SK-N-MC (cell line): ENCODE measurements at regions not wholly inside any gene's neighbourhood (a gene's known extent, or its start where the extent isn't known, plus 50 kb on each side); places are given as distances from the start of the nearest gene placed in this dataset.

Source experiments
- EZH2 ChIP-seq: fragments of 200-600 bp; sonication (generic); IDR thresholded peaks from one replicate; pipeline ENCODE4 v1.6.1; 2017; ENCODE audit warnings: antibody characterized with exemption
- POLR2AphosphoS5 ChIP-seq: IDR thresholded peaks from 2 replicates; pipeline ENCODE4 v1.6.1; 2012; ENCODE audit warnings: mild to moderate bottlenecking, low read depth, low read length, borderline replicate concordance

DNA sequence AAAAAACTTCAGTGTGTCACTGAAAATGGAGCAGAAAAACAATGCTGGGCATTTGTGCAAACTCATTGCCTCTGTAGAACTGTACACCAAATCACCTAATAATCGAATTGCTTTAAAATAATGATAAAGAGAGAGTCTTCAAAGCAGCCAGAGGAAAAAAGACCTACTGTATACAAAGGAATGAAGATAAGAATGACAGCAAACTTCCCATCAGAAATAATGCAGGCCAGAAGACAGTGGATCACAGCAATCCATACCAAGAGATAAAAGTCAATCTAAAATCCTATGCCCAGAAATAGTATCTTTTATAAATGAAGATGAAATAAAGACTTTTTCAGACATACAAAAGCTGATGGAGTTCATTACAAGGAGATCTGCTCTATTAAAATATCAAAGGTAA is 134.7 kb upstream of the VEPH1 start:
- no peak for TF ChIP-seq EZH2
- no peak for TF ChIP-seq POLR2AphosphoS5
